ENCODE measurements at regions not wholly inside any gene's neighbourhood (a gene's known extent, or its start where the extent isn't known, plus 50 kb on each side); places are given as distances from the start of the nearest gene placed in this dataset.

DNA sequence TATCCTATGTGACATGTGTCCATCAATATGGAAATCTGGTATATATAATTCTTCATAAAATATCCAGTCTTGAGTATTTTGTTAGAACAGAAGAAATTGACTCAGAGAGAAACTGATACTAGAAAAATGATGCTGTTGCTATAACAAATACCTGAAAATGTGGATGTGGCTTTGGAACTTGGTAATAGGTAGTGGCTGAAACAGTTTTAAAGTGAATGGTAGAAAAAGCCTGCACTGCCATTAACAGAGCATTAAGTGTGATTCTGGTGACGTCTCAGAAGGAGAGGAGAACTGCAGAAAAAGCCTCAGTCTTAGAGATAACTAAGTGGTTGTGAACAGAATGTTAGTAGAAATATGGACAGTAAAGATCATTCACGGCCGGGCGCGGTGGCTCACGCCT lies 634.9 kb upstream of the ZNF608 start:
- ChIA-PET CTCF (no interaction called here), POLR2A (no interaction called here)
- DNase-seq (ENCODE audit: low read depth, low spot score) (no peak), ATAC-seq (no peak)
- Histone ChIP-seq H3K27me3 (ENCODE audit: control insufficient read depth, insufficient read depth, low read length) (no peaks in the 10 kb centered on the region), H3K27ac (ENCODE audit: low read length) (no peak overlapping the region), H3K4me3 (ENCODE audit: low read depth in 2 of 2, low read length in 2 of 2) (no peak overlapping the region), H3K36me3 (ENCODE audit: control insufficient read depth, insufficient read depth, low read length) (no peaks in the 10 kb centered on the region), H3K9me3 (ENCODE audit: control insufficient read depth, insufficient read depth, low read depth, low read length) (no peaks in the 10 kb centered on the region), H3K4me1 (ENCODE audit: control insufficient read depth, insufficient read depth, low read length) (no peaks in the 10 kb centered on the region)
- TF ChIP-seq REST (IDR thresholded peaks at IDR 0.05; ENCODE audit: insufficient read depth in 1 of 2, low read depth in 2 of 2, low read length in 1 of 2) (no peak), SIN3A (IDR thresholded peaks at IDR 0.05; ENCODE audit: borderline replicate concordance, insufficient read depth, low read depth, low read length) (no peak), TCF7L2 (IDR thresholded peaks at IDR 0.05; ENCODE audit: low read depth, low read length) (no peak), CTCF (IDR thresholded peaks at IDR 0.05) (no peak), POLR2AphosphoS5 (IDR thresholded peaks at IDR 0.05; ENCODE audit: low read depth, low read length) (no peak)
- in situ Hi-C loops (cut with HindIII; ENCODE audit: low pct_unique_long_range_greater_than_20kb, low sequenced_read_pairs) (no loop called here), intact Hi-C loops (cut with micrococcal nuclease; ENCODE audit: unreplicated experiment) (no loop called here)
- BruUV-seq (replicated peaks) = no TSS peak

DNA sequence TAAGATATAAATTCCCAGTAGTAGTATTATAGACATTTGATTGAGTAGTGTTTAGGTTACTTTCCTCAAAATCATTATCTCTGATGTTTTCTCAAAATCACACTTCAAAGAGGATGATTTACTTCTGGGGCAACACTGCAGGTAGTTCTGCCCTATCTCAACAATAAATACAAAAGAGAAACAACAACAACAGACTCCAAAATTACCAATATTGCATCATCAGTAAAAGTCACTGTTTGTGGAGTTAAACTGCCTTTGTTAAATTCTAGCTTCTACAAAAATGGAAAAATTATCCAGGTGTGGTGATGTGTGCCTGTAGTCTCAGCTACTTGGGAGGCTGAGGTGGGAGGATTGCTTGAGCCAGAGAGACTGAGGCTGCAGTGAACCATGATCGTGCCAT lies 637.6 kb upstream of the ZNF608 start:
- CTCF ChIA-PET = no interaction called here

More for the DNA sequence above, 637.6 kb upstream of the ZNF608 start:
- in situ Hi-C loops (cut with HindIII; ENCODE audit: low pct_unique_long_range_greater_than_20kb, low sequenced_read_pairs) (no loop called here), intact Hi-C loops (cut with micrococcal nuclease; ENCODE audit: unreplicated experiment) (no loop called here)
- POLR2A ChIA-PET = no interaction called here
- TF ChIP-seq REST (IDR thresholded peaks at IDR 0.05; ENCODE audit: insufficient read depth in 1 of 2, low read depth in 2 of 2, low read length in 1 of 2) (no peak), POLR2AphosphoS5 (IDR thresholded peaks at IDR 0.05; ENCODE audit: low read depth, low read length) (no peak), TCF7L2 (IDR thresholded peaks at IDR 0.05; ENCODE audit: low read depth, low read length) (no peak), SIN3A (IDR thresholded peaks at IDR 0.05; ENCODE audit: borderline replicate concordance, insufficient read depth, low read depth, low read length) (no peak), CTCF (IDR thresholded peaks at IDR 0.05) (no peak)
- no TSS peak for BruUV-seq (replicated peaks)
- Histone ChIP-seq H3K27ac (ENCODE audit: low read length) (no peak overlapping the region; the same call in 1 of the 2 replicates), H3K36me3 (ENCODE audit: control insufficient read depth, insufficient read depth, low read length) (no peaks in the 10 kb centered on the region), H3K4me1 (ENCODE audit: control insufficient read depth, insufficient read depth, low read length) (no peaks in the 10 kb centered on the region), H3K9me3 (ENCODE audit: control insufficient read depth, insufficient read depth, low read depth, low read length) (no peaks in the 10 kb centered on the region), H3K4me3 (ENCODE audit: low read depth in 2 of 2, low read length in 2 of 2) (no peak overlapping the region), H3K27me3 (ENCODE audit: control insufficient read depth, insufficient read depth, low read length) (no peaks in the 10 kb centered on the region)
- no peak for ATAC-seq
- DNase-seq (ENCODE audit: low read depth, low spot score) = no peak
